ENCODE measurements at regions not wholly inside any gene's neighbourhood (a gene's known extent, or its start where the extent isn't known, plus 50 kb on each side); places are given as distances from the start of the nearest gene placed in this dataset.

GRCh38 chr21:43316156-43316845 lies 110.6 kb downstream of the SIK1 start:
- DNase-seq = no peak

GRCh38 chr21:43315244-43316137 lies 111.4 kb downstream of the SIK1 start:
- no peak for DNase-seq

- no peak for DNase-seq
Observed at GRCh38 chr21:43313939-43314405, 113.0 kb downstream of the SIK1 start.

- no peak for DNase-seq
Observed at GRCh38 chr21:43313221-43313938, 113.6 kb downstream of the SIK1 start.

- no peak for DNase-seq
Observed at GRCh38 chr21:43312751-43313169, 114.2 kb downstream of the SIK1 start.

- no peak for DNase-seq
Observed at GRCh38 chr21:43312011-43312410, 114.9 kb downstream of the SIK1 start.

GRCh38 chr21:43311301-43311817 lies 115.6 kb downstream of the SIK1 start:
- no peak for DNase-seq

GRCh38 chr21:43308815-43309283 lies 118.1 kb downstream of the SIK1 start:
- DNase-seq = no peak

GRCh38 chr21:43308101-43308814 lies 118.7 kb downstream of the SIK1 start:
- DNase-seq = no peak

GRCh38 chr21:43307677-43308070 lies 119.3 kb downstream of the SIK1 start:
- DNase-seq = no peak

- DNase-seq = no peak
Observed at GRCh38 chr21:43306911-43307676, 119.8 kb downstream of the SIK1 start.

GRCh38 chr21:43306391-43306790 lies 120.5 kb downstream of the SIK1 start:
- DNase-seq = no peak

GRCh38 chr21:43305811-43306311 lies 121.1 kb downstream of the SIK1 start:
- no peak for DNase-seq

GRCh38 chr21:43305336-43305665 lies 121.6 kb downstream of the SIK1 start:
- DNase-seq = no peak

GRCh38 chr21:43304621-43305335 lies 122.2 kb downstream of the SIK1 start:
- DNase-seq = no peak

GRCh38 chr21:43304206-43304605 lies 122.7 kb downstream of the SIK1 start:
- DNase-seq = no peak

- DNase-seq = no peak
Observed at GRCh38 chr21:43303275-43304178, 123.4 kb downstream of the SIK1 start.

- no peak for DNase-seq
Observed at GRCh38 chr21:43302769-43303168, 124.2 kb downstream of the SIK1 start.

- DNase-seq = no peak
Observed at GRCh38 chr21:43302062-43302700, 124.8 kb downstream of the SIK1 start.

Measured in fibroblast of skin of abdomen (primary cell).